ENCODE measurements at regions not wholly inside any gene's neighbourhood (a gene's known extent, or its start where the extent isn't known, plus 50 kb on each side); places are given as distances from the start of the nearest gene placed in this dataset.

- DNase-seq = no peak
These were observed 119.6 kb downstream of the MTX2 start for GRCh38 chr2:176388861-176389260.

GRCh38 chr2:176390276-176391147 lies 121.3 kb downstream of the MTX2 start:
- no peak for DNase-seq

GRCh38 chr2:176391148-176391419 lies 121.8 kb downstream of the MTX2 start:
- DNase-seq = no peak

- no peak for DNase-seq
These were observed 123.0 kb downstream of the MTX2 start for GRCh38 chr2:176392249-176392648.

GRCh38 chr2:176392744-176393414 lies 123.6 kb downstream of the MTX2 start:
- no peak for DNase-seq

- no peak for DNase-seq
These were observed 126.1 kb downstream of the MTX2 start for GRCh38 chr2:176395273-176395854.

- DNase-seq = no peak
These were observed 129.2 kb downstream of the MTX2 start for GRCh38 chr2:176398243-176399073.

GRCh38 chr2:176399074-176399598 lies 129.9 kb downstream of the MTX2 start:
- DNase-seq = peak; percentile 82 to 86

- no peak for DNase-seq
These were observed 136.2 kb downstream of the MTX2 start for GRCh38 chr2:176405477-176405876.

- no peak for DNase-seq
These were observed 138.5 kb downstream of the MTX2 start for GRCh38 chr2:176407706-176408105.

GRCh38 chr2:176409671-176410070 lies 140.4 kb downstream of the MTX2 start:
- no peak for DNase-seq

GRCh38 chr2:176412136-176412535 lies 142.9 kb downstream of the MTX2 start:
- no peak for DNase-seq

GRCh38 chr2:176413786-176414185 lies 144.5 kb downstream of the MTX2 start:
- no peak for DNase-seq

GRCh38 chr2:176414641-176415040 lies 145.4 kb downstream of the MTX2 start:
- DNase-seq = no peak

- no peak for DNase-seq
These were observed 146.1 kb downstream of the MTX2 start for GRCh38 chr2:176415174-176415895.

GRCh38 chr2:176415937-176416499 lies 146.8 kb downstream of the MTX2 start:
- no peak for DNase-seq

- no peak for DNase-seq
These were observed 149.5 kb downstream of the MTX2 start for GRCh38 chr2:176418768-176419167.

- no peak for DNase-seq
These were observed 150.4 kb downstream of the MTX2 start for GRCh38 chr2:176419591-176420071.

- no peak for DNase-seq
These were observed 152.2 kb downstream of the MTX2 start for GRCh38 chr2:176421297-176422050.

- no peak for DNase-seq
These were observed 154.6 kb downstream of the MTX2 start for GRCh38 chr2:176423819-176424218.

- no peak for DNase-seq
These were observed 155.5 kb downstream of the MTX2 start for GRCh38 chr2:176424746-176425145.
